Thoracic aorta (tissue), 2 donors: ENCODE measurements at regions not wholly inside any gene's neighbourhood (a gene's known extent, or its start where the extent isn't known, plus 50 kb on each side); places are given as distances from the start of the nearest gene placed in this dataset.

Experiments used
- ATAC-seq: fragments of 150-250 bp; one replicate; pipeline ENCODE4 v1.8.0; 2017; ENCODE audit warnings: low read depth; ENCODE audit not compliant: insufficient number of reproducible peaks, low FRiP score
- DNase-seq: peaks from one replicate; pipeline ENCODE4 v3.0.0-alpha.2; 2020; ENCODE audit warnings: low spot score
- H3K27ac ChIP-seq, 2 donors: fragments of 200-600 bp; sonication (generic); 1 replicate in 1 of 2; 2 replicates in 1 of 2; pipeline ENCODE4 v1.5.1; 2016; ENCODE audit warnings: mild to moderate bottlenecking in 2 of 2, moderate library complexity in 2 of 2
- H3K27me3 ChIP-seq: fragments of 200-600 bp; sonication (generic); replicated peaks from 2 replicates; pipeline ENCODE4 v1.6.0; 2016; ENCODE audit warnings: mild to moderate bottlenecking; ENCODE audit not compliant: insufficient read depth
- H3K36me3 ChIP-seq: fragments of 200-600 bp; sonication (generic); one replicate; pipeline ENCODE4 v1.5.1; 2016
- H3K4me1 ChIP-seq, 2 donors: fragments of 200-600 bp; sonication (generic); 1 replicate in 1 of 2; 2 replicates in 1 of 2; pipeline versions ENCODE4 v1.5.1 to v1.6.0; 2016; ENCODE audit warnings: low read depth in 2 of 2, mild to moderate bottlenecking in 1 of 2; ENCODE audit not compliant: control insufficient read depth in 1 of 2
- H3K4me3 ChIP-seq: fragments of 200-600 bp; sonication (generic); 2 replicates; pipeline ENCODE4 v1.5.1; 2016; ENCODE audit warnings: mild to moderate bottlenecking
- H3K9me3 ChIP-seq: fragments of 200-600 bp; sonication (generic); 2 replicates; pipeline ENCODE4 v1.5.1; 2016
- TF ChIP-seq, protein P1 (sequence below): fragments of 200-600 bp; sonication (generic); IDR thresholded peaks from one replicate; pipeline ENCODE4 v1.5.1; 2019; ENCODE audit warnings: antibody characterized with exemption

DNA sequence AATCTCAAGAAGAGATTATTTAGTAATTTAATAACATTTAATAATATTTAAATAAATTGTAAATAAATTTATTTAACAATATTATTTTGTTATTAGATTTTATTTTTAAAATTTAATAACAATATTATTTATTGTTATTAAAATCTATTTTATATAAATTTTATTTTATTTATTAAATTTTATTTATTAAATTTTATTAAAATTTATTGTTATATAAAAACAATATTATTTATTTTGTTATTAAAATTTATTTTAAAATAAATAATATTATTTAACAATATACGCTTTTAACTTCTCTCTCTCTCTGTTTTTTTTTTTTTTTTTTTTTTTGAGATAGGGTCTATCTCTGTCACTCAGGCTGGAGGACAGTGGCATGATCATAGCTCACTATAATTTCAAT is 347.1 kb upstream of the LRRC7 start:
- TF ChIP-seq, protein P1, sequence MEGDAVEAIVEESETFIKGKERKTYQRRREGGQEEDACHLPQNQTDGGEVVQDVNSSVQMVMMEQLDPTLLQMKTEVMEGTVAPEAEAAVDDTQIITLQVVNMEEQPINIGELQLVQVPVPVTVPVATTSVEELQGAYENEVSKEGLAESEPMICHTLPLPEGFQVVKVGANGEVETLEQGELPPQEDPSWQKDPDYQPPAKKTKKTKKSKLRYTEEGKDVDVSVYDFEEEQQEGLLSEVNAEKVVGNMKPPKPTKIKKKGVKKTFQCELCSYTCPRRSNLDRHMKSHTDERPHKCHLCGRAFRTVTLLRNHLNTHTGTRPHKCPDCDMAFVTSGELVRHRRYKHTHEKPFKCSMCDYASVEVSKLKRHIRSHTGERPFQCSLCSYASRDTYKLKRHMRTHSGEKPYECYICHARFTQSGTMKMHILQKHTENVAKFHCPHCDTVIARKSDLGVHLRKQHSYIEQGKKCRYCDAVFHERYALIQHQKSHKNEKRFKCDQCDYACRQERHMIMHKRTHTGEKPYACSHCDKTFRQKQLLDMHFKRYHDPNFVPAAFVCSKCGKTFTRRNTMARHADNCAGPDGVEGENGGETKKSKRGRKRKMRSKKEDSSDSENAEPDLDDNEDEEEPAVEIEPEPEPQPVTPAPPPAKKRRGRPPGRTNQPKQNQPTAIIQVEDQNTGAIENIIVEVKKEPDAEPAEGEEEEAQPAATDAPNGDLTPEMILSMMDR, result no peak
- no peak for ATAC-seq
- Histone ChIP-seq H3K4me1 (no peaks in the 10 kb centered on the region), H3K4me3 (no peak overlapping the region), H3K27me3 (no peaks in the 10 kb centered on the region), H3K9me3 (no peaks in the 10 kb centered on the region), H3K36me3 (no peaks in the 10 kb centered on the region), H3K27ac (no peak overlapping the region)
- no peak for DNase-seq

GRCh38 chr1:69221524-69221923 is 346.2 kb upstream of the LRRC7 start:
- Histone ChIP-seq H3K4me3 (no peak overlapping the region), H3K36me3 (no peaks in the 10 kb centered on the region), H3K9me3 (no peaks in the 10 kb centered on the region), H3K27me3 (no peaks in the 10 kb centered on the region), H3K27ac (no peak overlapping the region), H3K4me1 (no peaks in the 10 kb centered on the region)
- no peak for ATAC-seq
- DNase-seq, result no peak
- TF ChIP-seq, protein P1, result no peak

DNA sequence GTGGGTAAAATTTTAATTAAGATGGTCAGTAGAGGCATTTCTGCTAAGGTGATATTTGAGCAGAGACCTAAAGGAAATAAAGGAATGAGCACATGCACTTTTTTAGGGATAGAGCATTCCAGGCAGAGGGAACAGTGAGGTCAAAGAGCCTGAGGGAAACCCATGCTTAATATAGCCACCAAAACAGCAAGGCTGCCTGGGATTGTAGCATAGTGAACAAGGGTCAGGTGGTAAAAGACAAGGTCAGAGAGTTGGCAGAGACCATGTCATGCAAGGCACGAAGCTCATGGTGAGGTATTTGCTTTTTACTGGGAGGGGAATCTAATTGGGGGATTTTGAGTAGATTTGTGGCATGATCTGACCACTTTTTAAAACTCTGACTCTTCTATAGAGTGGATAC is 344.6 kb upstream of the LRRC7 start:
- H3K9me3 ChIP-seq, result no peaks in the 10 kb centered on the region
- H3K4me1 ChIP-seq, result no peaks in the 10 kb centered on the region
- TF ChIP-seq, protein P1, result no peak
- H3K27me3 ChIP-seq, result no peaks in the 10 kb centered on the region
- H3K27ac ChIP-seq, result no peak overlapping the region
- ATAC-seq (no peak), DNase-seq (no peak)
- H3K36me3 ChIP-seq, result no peaks in the 10 kb centered on the region
- no peak overlapping the region for H3K4me3 ChIP-seq

DNA sequence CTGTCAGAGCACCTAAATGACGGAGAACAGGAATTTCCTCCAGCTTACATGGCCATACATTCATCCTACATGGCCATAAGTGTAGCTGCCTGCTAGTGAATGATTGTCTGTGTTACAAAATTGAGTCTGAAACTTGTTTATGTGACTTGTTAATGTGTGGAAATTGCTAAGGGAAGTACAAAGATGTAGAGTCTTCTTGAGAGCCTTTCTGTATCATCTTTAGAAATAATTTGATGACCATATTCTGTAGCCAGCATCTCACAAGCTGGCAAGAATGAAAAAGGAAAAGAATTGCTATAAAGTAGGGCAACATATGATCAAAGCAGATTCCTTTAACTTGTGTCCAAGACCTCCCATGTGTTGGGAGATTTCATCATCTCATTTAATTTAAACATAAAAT is 339.2 kb upstream of the LRRC7 start:
- Histone ChIP-seq H3K36me3 (no peaks in the 10 kb centered on the region), H3K4me3 (no peak overlapping the region), H3K4me1 (no peaks in the 10 kb centered on the region), H3K27me3 (no peaks in the 10 kb centered on the region), H3K27ac (no peak overlapping the region), H3K9me3 (no peaks in the 10 kb centered on the region)
- no peak for DNase-seq
- ATAC-seq, result no peak
- TF ChIP-seq, protein P1, result no peak

GRCh38 chr1:69230208-69230607 is 337.5 kb upstream of the LRRC7 start:
- ATAC-seq, result no peak
- H3K9me3 ChIP-seq, result no peaks in the 10 kb centered on the region

More at GRCh38 chr1:69230208-69230607, 337.5 kb upstream of the LRRC7 start:
- no peak for DNase-seq
- TF ChIP-seq, protein P1, result no peak
- Histone ChIP-seq H3K27me3 (no peaks in the 10 kb centered on the region), H3K27ac (no peak overlapping the region), H3K4me1 (no peaks in the 10 kb centered on the region), H3K4me3 (no peak overlapping the region), H3K36me3 (no peaks in the 10 kb centered on the region)
